Body of pancreas (tissue), 4 donors: ENCODE measurements at regions not wholly inside any gene's neighbourhood (a gene's known extent, or its start where the extent isn't known, plus 50 kb on each side); places are given as distances from the start of the nearest gene placed in this dataset.

Source experiments
- ATAC-seq: fragments of 150-250 bp; one replicate; pipeline ENCODE4 v1.9.1; 2016
- DNase-seq, 4 donors: peaks; one replicate each; pipeline ENCODE4 v3.0.0-alpha.2; 2019
- H3K27ac ChIP-seq, 4 donors: fragments of 200-600 bp; sonication (generic); 1 replicate in 3 of 4; 2 replicates in 1 of 4; pipeline versions ENCODE4 v1.5.1 to v1.6.1; 2016 to 2019; ENCODE audit warnings: mild to moderate bottlenecking in 1 of 4, mixed read lengths in 1 of 4, moderate library complexity in 1 of 4
- H3K27me3 ChIP-seq, 2 donors: fragments of 200-600 bp; sonication (generic); one replicate each; pipeline ENCODE4 v1.6.0; 2016; ENCODE audit warnings: mild to moderate bottlenecking in 1 of 2
- H3K36me3 ChIP-seq, 2 donors: fragments of 200-600 bp; sonication (generic); replicated peaks in 1 of 2; 2 replicates each; pipeline ENCODE4 v1.5.1; 2016; ENCODE audit warnings: low read depth in 2 of 2; ENCODE audit not compliant: insufficient read depth in 1 of 2
- H3K4me1 ChIP-seq: fragments of 200-600 bp; sonication (generic); one replicate; pipeline ENCODE4 v1.6.0; 2016
- H3K4me3 ChIP-seq, 2 donors: fragments of 200-600 bp; sonication (generic); 1 replicate in 1 of 2; 2 replicates in 1 of 2; pipeline ENCODE4 v1.5.1; 2016 to 2019
- H3K9me3 ChIP-seq, 3 donors: fragments of 200-600 bp; sonication (generic); 1 replicate in 2 of 3; 2 replicates in 1 of 3; pipeline ENCODE4 v1.5.1; 2016
- POLR2A ChIP-seq, 3 donors: fragments of 450-650 bp; IDR thresholded peaks; one replicate each; pipeline ENCODE4 v1.6.1; 2016; ENCODE audit warnings: antibody characterized with exemption in 3 of 3, mild to moderate bottlenecking in 2 of 3
- WGBS, 2 donors: methylation state at CpG; one replicate each; pipeline ENCODE4 v1.1.5; 2017; 5-methylcytosine and 5-hydroxymethylcytosine counted together
- intact Hi-C: fragments of 100-400 bp; cut with DNase I; formaldehyde crosslinking; loops from one replicate; pipeline ENCODE4 v1.15.1; 2023
- TF ChIP-seq, protein P1 (sequence below), 7 experiments: fragments of 450-650 bp in 4 of 7; fragments of 200-600 bp in 3 of 7; sonication (generic) in 3 of 7; IDR thresholded peaks; one replicate each; pipeline ENCODE4 v1.5.1; 2016 to 2019; ENCODE audit warnings: antibody characterized with exemption in 7 of 7

DNA sequence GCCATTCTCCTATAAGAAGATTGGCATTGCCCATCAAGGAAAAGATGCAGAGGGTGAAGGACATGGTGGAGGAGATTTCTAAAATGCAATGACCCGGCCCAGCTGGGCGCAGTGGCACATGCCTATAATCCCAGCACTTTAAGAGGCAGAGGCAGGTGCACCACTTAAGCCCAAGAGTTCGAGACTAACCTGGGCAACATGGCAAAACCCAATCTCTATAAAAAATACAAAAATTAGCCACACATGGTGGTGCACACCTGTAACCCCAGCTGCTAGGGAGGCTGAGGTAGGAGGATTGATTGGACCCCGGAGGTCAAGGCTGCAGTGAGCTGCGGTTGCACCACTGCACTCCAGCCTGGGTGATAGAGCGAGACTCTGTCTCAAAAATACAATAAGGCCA lies 331.8 kb downstream of the FOXO1 start:
- no peak overlapping the region for H3K4me3 ChIP-seq
- 97 to 98% methylated on average over 6 of the region's 6 CpGs for WGBS, 2 donors
- H3K27ac ChIP-seq, result no peak overlapping the region
- no peak for TF ChIP-seq POLR2A (IDR thresholded peaks at IDR 0.05)
- TF ChIP-seq, protein P1, sequence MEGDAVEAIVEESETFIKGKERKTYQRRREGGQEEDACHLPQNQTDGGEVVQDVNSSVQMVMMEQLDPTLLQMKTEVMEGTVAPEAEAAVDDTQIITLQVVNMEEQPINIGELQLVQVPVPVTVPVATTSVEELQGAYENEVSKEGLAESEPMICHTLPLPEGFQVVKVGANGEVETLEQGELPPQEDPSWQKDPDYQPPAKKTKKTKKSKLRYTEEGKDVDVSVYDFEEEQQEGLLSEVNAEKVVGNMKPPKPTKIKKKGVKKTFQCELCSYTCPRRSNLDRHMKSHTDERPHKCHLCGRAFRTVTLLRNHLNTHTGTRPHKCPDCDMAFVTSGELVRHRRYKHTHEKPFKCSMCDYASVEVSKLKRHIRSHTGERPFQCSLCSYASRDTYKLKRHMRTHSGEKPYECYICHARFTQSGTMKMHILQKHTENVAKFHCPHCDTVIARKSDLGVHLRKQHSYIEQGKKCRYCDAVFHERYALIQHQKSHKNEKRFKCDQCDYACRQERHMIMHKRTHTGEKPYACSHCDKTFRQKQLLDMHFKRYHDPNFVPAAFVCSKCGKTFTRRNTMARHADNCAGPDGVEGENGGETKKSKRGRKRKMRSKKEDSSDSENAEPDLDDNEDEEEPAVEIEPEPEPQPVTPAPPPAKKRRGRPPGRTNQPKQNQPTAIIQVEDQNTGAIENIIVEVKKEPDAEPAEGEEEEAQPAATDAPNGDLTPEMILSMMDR (IDR thresholded peaks at IDR 0.05), result no peak
- peaks cover 38% of the 10 kb centered on the region for H3K4me1 ChIP-seq
- H3K9me3 ChIP-seq, result no peaks in the 10 kb centered on the region
- no peaks in the 10 kb centered on the region for H3K27me3 ChIP-seq
- ATAC-seq (no peak), DNase-seq (no peak)
- no peaks in the 10 kb centered on the region for H3K36me3 ChIP-seq
- intact Hi-C loops, result no loop called here

DNA sequence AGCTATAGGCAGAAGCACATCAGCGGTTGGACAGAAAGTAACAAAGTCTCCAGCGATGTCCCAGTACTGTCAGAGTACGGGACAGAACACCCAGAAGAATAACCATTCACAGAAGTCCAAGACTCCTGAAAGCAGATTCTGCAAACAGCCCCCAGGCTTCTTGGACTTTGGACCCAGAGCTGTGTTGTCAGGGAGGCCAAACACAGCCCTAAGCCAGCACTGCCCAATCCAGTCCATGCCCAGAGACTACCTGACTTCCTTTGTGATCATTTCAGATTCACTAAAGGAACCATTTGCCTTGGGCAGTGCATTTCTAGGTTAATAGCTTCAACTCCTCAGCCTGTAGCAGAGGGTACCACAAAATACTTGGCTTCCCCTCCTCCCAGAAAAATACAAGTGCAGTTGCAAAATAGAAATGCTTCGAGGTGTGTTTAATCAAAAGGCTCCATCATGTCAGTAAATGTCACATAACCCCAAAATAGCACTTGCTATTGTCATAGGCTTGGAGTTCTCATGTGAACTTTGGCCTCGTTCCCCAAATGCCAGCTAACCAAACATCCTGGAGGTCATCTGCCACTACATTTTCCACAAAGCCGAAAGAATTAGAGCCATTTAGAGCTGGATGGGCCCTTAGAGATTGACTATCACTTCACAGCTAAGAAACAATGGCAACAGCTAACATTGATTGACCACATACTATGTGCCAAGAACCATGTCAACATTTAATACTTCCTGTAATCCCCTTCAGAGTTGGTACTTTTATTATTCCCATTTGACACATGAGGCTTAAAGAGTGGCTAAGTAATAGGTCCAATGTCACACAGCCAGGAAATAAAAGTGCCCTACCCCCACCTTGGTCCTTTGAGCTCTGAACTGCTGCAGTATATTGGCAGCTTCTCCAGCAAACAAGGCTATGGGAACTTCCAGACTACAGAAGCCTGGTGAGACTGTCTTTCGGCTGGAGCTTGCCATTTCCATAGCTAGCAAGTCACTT lies 329.9 kb downstream of the FOXO1 start:
- no peak for TF ChIP-seq POLR2A (IDR thresholded peaks at IDR 0.05)
- TF ChIP-seq, protein P1 (IDR thresholded peaks at IDR 0.05), result no peak

DNA sequence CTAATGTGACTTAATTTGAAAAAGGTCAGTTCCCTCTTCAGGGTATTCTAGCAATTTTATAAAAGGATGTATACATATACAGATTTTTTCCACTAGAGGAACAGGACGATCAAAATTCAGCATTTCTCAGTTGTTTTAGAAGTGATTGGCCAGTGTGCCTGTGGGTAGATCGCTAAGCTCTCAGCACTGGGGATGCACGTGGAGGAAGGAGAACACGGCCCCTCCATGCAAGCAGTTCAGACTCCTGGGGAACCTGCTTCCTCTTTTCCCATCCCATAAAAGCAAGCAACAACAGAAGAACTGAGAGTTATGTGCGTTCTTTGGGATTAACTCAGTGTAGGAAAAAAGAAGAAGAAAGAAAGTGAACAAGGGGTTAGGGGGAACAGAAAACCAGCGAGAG lies 328.8 kb downstream of the FOXO1 start:
- WGBS, 2 donors, result 75 to 87% methylated on average over 6 of the region's 6 CpGs
- no peaks in the 10 kb centered on the region for H3K27me3 ChIP-seq
- DNase-seq, result no peak

More for the DNA sequence above, 329.9 kb downstream of the FOXO1 start:
- peaks cover 55% of the 10 kb centered on the region for H3K4me1 ChIP-seq
- H3K36me3 ChIP-seq, result no peaks in the 10 kb centered on the region
- ATAC-seq, result peak; percentile 86
- H3K27me3 ChIP-seq, result no peaks in the 10 kb centered on the region
- H3K4me3 ChIP-seq, result no peak overlapping the region
- WGBS, 2 donors, result 22 to 56% methylated on average over 6 to 7 of the region's 7 CpGs
- intact Hi-C loops, result no loop called here
- peak overlapping the region; percentile 13 to 70 (median 62) for H3K27ac ChIP-seq
- H3K9me3 ChIP-seq, result no peaks in the 10 kb centered on the region
- peak; percentile 66 to 80 (median 73) for DNase-seq

DNA sequence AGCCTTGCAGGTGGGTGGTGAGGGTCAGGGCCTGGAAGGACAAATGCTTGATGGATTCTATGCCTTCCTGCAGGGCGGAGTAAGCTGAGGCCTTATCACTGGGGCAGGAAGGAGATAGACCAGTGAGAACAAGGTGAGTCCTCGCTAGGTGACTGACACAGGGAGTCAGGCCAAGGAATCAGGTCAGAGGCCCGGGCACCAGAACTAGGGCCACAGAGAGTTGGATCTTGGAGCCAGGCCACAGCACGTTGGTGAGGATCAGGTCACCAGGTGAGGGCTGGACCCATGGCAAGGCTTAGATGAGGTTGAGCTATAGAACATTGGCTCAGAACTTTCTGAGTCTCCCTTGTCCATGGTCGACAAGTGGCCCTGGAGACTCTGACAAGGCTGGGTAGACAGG lies 328.2 kb downstream of the FOXO1 start:
- DNase-seq, result no peak
- WGBS, 2 donors, result 62 to 66% methylated on average over 5 of the region's 5 CpGs

More for the DNA sequence above, 328.8 kb downstream of the FOXO1 start:
- Histone ChIP-seq H3K27ac (peak overlapping the region in 3 of 4 donors; percentile 60 to 70 (median 65)), H3K4me3 (no peak overlapping the region), H3K4me1 (peaks cover 58% of the 10 kb centered on the region), H3K9me3 (no peaks in the 10 kb centered on the region), H3K36me3 (no peaks in the 10 kb centered on the region)
- intact Hi-C loops, result no loop called here
- TF ChIP-seq POLR2A (IDR thresholded peaks at IDR 0.05), result no peak
- TF ChIP-seq, protein P1 (IDR thresholded peaks at IDR 0.05), result no peak
- ATAC-seq, result no peak

More for the DNA sequence above, 328.2 kb downstream of the FOXO1 start:
- H3K9me3 ChIP-seq, result no peaks in the 10 kb centered on the region
- no peaks in the 10 kb centered on the region for H3K27me3 ChIP-seq
- intact Hi-C loops, result no loop called here
- no peaks in the 10 kb centered on the region for H3K36me3 ChIP-seq
- peaks cover 64% of the 10 kb centered on the region for H3K4me1 ChIP-seq
- TF ChIP-seq, protein P1 (IDR thresholded peaks at IDR 0.05), result no peak
- TF ChIP-seq POLR2A (IDR thresholded peaks at IDR 0.05), result no peak
- peak overlapping the region in 2 of 4 donors; percentile 24 to 40 for H3K27ac ChIP-seq
- ATAC-seq, result no peak
- H3K4me3 ChIP-seq, result no peak overlapping the region
